H9 (cell line): ENCODE measurements at regions not wholly inside any gene's neighbourhood (a gene's known extent, or its start where the extent isn't known, plus 50 kb on each side); places are given as distances from the start of the nearest gene placed in this dataset.

Experiments used
- DNase-seq: peaks from one replicate; pipeline ENCODE4 v3.0.0-alpha.2; 2017
- H2AFZ ChIP-seq: one replicate; pipeline ENCODE4 v1.6.1; 2013; ENCODE audit warnings: mild to moderate bottlenecking, low read length, control low read depth, moderate library complexity
- H2AK5ac ChIP-seq: 2 replicates; pipeline ENCODE4 v1.6.1; 2013; ENCODE audit warnings: low read length, control low read depth, mixed read lengths; ENCODE audit not compliant: insufficient read length
- H2BK120ac ChIP-seq: one replicate; pipeline ENCODE4 v1.6.1; 2013; ENCODE audit warnings: low read depth, mild to moderate bottlenecking, low read length, control low read depth, inconsistent platforms; ENCODE audit not compliant: poor library complexity, severe bottlenecking
- H2BK12ac ChIP-seq: 2 replicates; pipeline ENCODE4 v1.6.1; 2013; ENCODE audit warnings: low read length, control low read depth, mixed read lengths, low read depth; ENCODE audit not compliant: insufficient read length
- H2BK15ac ChIP-seq: 2 replicates; pipeline ENCODE4 v1.6.1; 2013; ENCODE audit warnings: low read depth, low read length, control low read depth
- H2BK20ac ChIP-seq: one replicate; pipeline ENCODE4 v1.6.1; 2013; ENCODE audit warnings: low read depth, mild to moderate bottlenecking, low read length, control low read depth, inconsistent platforms; ENCODE audit not compliant: poor library complexity, severe bottlenecking
- H2BK5ac ChIP-seq: 2 replicates; pipeline ENCODE4 v1.6.1; 2013; ENCODE audit warnings: low read length, control low read depth, mixed read lengths; ENCODE audit not compliant: insufficient read length
- H3K14ac ChIP-seq: 2 replicates; pipeline ENCODE4 v1.6.1; 2013; ENCODE audit warnings: low read length, control low read depth; ENCODE audit not compliant: insufficient read depth
- H3K18ac ChIP-seq: 2 replicates; pipeline ENCODE4 v1.6.1; 2013; ENCODE audit warnings: low read depth, mild to moderate bottlenecking, mixed read lengths, low read length, control low read depth; ENCODE audit not compliant: insufficient read length
- H3K23ac ChIP-seq: 2 replicates; pipeline ENCODE4 v1.6.1; 2013; ENCODE audit warnings: low read length, control low read depth, mixed read lengths, low read depth; ENCODE audit not compliant: insufficient read length
- H3K23me2 ChIP-seq: 2 replicates; pipeline ENCODE4 v1.6.1; 2013; ENCODE audit warnings: low read depth, mild to moderate bottlenecking, mixed read lengths, low read length, control low read depth; ENCODE audit not compliant: insufficient read length, poor library complexity, severe bottlenecking
- H3K27ac ChIP-seq: 2 replicates; pipeline ENCODE4 v1.5.1; 2013; ENCODE audit warnings: low read length, control low read depth, mixed read lengths, low read depth; ENCODE audit not compliant: insufficient read length
- H3K27me3 ChIP-seq: 2 replicates; pipeline ENCODE4 v1.6.1; 2013; ENCODE audit warnings: low read length, control low read depth, inconsistent platforms; ENCODE audit not compliant: insufficient read depth
- H3K4ac ChIP-seq: 2 replicates; pipeline ENCODE4 v1.6.1; 2013; ENCODE audit warnings: low read depth, mild to moderate bottlenecking, control low read depth, inconsistent platforms, low read length, moderate library complexity
- H3K4me1 ChIP-seq: 2 replicates; pipeline ENCODE4 v1.6.1; 2013; ENCODE audit warnings: low read length, control low read depth, inconsistent platforms; ENCODE audit not compliant: insufficient read depth
- H3K4me2 ChIP-seq: 2 replicates; pipeline ENCODE4 v1.6.1; 2013; ENCODE audit warnings: low read length, control low read depth, mixed read lengths; ENCODE audit not compliant: insufficient read length, insufficient read depth
- H3K56ac ChIP-seq: 2 replicates; pipeline ENCODE4 v1.6.1; 2013; ENCODE audit warnings: low read depth, mild to moderate bottlenecking, mixed read lengths, low read length, control low read depth; ENCODE audit not compliant: insufficient read length
- H3K79me1 ChIP-seq: 2 replicates; pipeline ENCODE4 v1.6.1; 2013; ENCODE audit warnings: low read depth, mild to moderate bottlenecking, moderate library complexity, low read length, control low read depth, inconsistent platforms; ENCODE audit not compliant: insufficient read depth, poor library complexity, severe bottlenecking
- H3K79me2 ChIP-seq: 2 replicates; pipeline ENCODE4 v1.6.1; 2013; ENCODE audit warnings: low read length, control low read depth, inconsistent platforms; ENCODE audit not compliant: insufficient read depth
- H3K9ac ChIP-seq: 2 replicates; pipeline ENCODE4 v1.6.1; 2013; ENCODE audit warnings: low read length, control low read depth, mixed read lengths; ENCODE audit not compliant: insufficient read length; ENCODE audit errors: extremely low read depth
- H3K9me3 ChIP-seq: one replicate; pipeline ENCODE4 v1.6.1; 2013; ENCODE audit warnings: low read depth, low read length, inconsistent platforms; ENCODE audit not compliant: control insufficient read depth
- H3T11ph ChIP-seq: one replicate; pipeline ENCODE4 v1.6.1; 2013; ENCODE audit warnings: mild to moderate bottlenecking, low read length, control low read depth, inconsistent platforms
- H4K20me1 ChIP-seq: one replicate; pipeline ENCODE4 v1.6.1; 2013; ENCODE audit not compliant: control insufficient read depth, insufficient read length, insufficient read depth
- H4K5ac ChIP-seq: 2 replicates; pipeline ENCODE4 v1.6.1; 2013; ENCODE audit warnings: low read depth, mild to moderate bottlenecking, mixed read lengths, low read length, control low read depth; ENCODE audit not compliant: insufficient read length
- H4K8ac ChIP-seq: replicated peaks from 2 replicates; pipeline ENCODE4 v1.6.1; 2013; ENCODE audit warnings: low read length, control low read depth, mixed read lengths, low read depth; ENCODE audit not compliant: insufficient read length
- H4K91ac ChIP-seq: 2 replicates; pipeline ENCODE4 v1.6.1; 2013; ENCODE audit warnings: low read depth, mild to moderate bottlenecking, moderate library complexity, mixed read lengths, low read length, control low read depth; ENCODE audit not compliant: insufficient read length
- H3K27ac Mint-ChIP-seq, 3 experiments: 2 replicates in 2 of 3; 3 replicates in 1 of 3; pipeline ENCODE4 v1.8.0; 2020 to 2021; ENCODE audit warnings: mixed read lengths in 3 of 3, mild to moderate bottlenecking in 1 of 3, moderate library complexity in 1 of 3
- H3K27me3 Mint-ChIP-seq: 2 replicates; pipeline ENCODE4 v1.8.0; 2021; ENCODE audit warnings: low read depth, mild to moderate bottlenecking, moderate library complexity, mixed read lengths
- H3K36me3 Mint-ChIP-seq, 3 experiments: 2 replicates in 2 of 3; 3 replicates in 1 of 3; pipeline ENCODE4 v1.8.0; 2020 to 2021; ENCODE audit warnings: low read depth in 3 of 3, mixed read lengths in 3 of 3; ENCODE audit not compliant: insufficient read depth in 1 of 3
- H3K4me1 Mint-ChIP-seq, 2 experiments: 2 replicates each; pipeline ENCODE4 v1.8.0; 2020; ENCODE audit warnings: mixed read lengths in 2 of 2
- H3K4me3 Mint-ChIP-seq, 2 experiments: 2 replicates in 1 of 2; 3 replicates in 1 of 2; pipeline ENCODE4 v1.8.0; 2020 to 2021; ENCODE audit warnings: mild to moderate bottlenecking in 2 of 2, mixed read lengths in 2 of 2, moderate library complexity in 1 of 2
- H3K9me3 Mint-ChIP-seq, 2 experiments: 2 replicates in 1 of 2; 3 replicates in 1 of 2; pipeline ENCODE4 v1.8.0; 2020; ENCODE audit warnings: mild to moderate bottlenecking in 2 of 2, mixed read lengths in 2 of 2, moderate library complexity in 1 of 2
- WGBS: extraction: QIAGEN DNeasy Blood & Tissue Kit; methylation state at CpG from one replicate; pipeline ENCODE4 v1.1.7; 2013; ENCODE audit warnings: missing lambda C conversion rate, low lambda C conversion rate, mixed read lengths; ENCODE audit not compliant: insufficient read length; ENCODE audit errors: extremely low coverage; 5-methylcytosine and 5-hydroxymethylcytosine counted together
- TF ChIP-seq, protein P1 (sequence below): fragments of 200-600 bp; sonication (generic); conservative IDR thresholded peaks from 3 replicates; pipeline ENCODE4 v1.8.0; 2021; ENCODE audit warnings: antibody characterized with exemption, mild to moderate bottlenecking

DNA sequence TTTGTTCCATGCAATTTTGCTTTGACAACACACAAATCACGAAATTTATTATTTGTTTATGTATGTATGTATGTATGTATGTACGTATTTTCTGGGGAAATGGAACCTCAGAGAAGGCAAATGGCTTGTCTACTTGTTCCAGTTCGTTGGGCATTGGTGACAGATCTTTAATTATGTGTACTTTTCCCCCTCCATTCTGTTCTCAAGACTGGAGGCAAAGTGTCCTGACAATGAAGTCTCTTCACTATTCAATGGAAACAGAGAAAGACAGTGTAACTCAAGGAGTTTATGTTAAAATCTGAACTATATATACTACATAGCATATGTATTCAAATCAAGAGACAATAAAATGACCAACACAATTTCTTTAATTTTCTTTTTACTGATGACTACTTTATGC is 245.7 kb upstream of the PTBP2 start:
- TF ChIP-seq, protein P1, sequence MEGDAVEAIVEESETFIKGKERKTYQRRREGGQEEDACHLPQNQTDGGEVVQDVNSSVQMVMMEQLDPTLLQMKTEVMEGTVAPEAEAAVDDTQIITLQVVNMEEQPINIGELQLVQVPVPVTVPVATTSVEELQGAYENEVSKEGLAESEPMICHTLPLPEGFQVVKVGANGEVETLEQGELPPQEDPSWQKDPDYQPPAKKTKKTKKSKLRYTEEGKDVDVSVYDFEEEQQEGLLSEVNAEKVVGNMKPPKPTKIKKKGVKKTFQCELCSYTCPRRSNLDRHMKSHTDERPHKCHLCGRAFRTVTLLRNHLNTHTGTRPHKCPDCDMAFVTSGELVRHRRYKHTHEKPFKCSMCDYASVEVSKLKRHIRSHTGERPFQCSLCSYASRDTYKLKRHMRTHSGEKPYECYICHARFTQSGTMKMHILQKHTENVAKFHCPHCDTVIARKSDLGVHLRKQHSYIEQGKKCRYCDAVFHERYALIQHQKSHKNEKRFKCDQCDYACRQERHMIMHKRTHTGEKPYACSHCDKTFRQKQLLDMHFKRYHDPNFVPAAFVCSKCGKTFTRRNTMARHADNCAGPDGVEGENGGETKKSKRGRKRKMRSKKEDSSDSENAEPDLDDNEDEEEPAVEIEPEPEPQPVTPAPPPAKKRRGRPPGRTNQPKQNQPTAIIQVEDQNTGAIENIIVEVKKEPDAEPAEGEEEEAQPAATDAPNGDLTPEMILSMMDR: no peak
- H3K9ac ChIP-seq: no peak overlapping the region
- Mint-ChIP-seq H3K27ac (no peak overlapping the region; a peak in 1 of 7 replicates), H3K27me3 (peaks cover 97% of the 10 kb centered on the region), H3K4me3 (no peak overlapping the region), H3K36me3 (peaks cover 3 to 17% (median 6%) of the 10 kb centered on the region in 3 experiments; a peak in 6 of 7 replicates), H3K4me1 (peaks cover 33 to 34% of the 10 kb centered on the region in 2 experiments), H3K9me3 (peaks cover 7 to 18% of the 10 kb centered on the region in 2 experiments)
- H3K23me2 ChIP-seq: no peaks in the 10 kb centered on the region
- H2AFZ ChIP-seq: no peak overlapping the region
- no CpG with 5 or more reads among the region's 3 CpGs for WGBS
- H3K4ac ChIP-seq: no peak overlapping the region
- no peak overlapping the region for H3K14ac ChIP-seq
- H3K4me2 ChIP-seq: no peak overlapping the region
- H3K27me3 ChIP-seq: peaks cover 61% of the 10 kb centered on the region
- no peaks in the 10 kb centered on the region for H3K79me2 ChIP-seq
- H3T11ph ChIP-seq: no peak overlapping the region
- no peak overlapping the region for H4K5ac ChIP-seq
- H3K27ac ChIP-seq: no peak overlapping the region
- no peak overlapping the region for H3K56ac ChIP-seq
- no peak overlapping the region for H3K18ac ChIP-seq
- no peak overlapping the region for H2BK5ac ChIP-seq
- no peaks in the 10 kb centered on the region for H3K9me3 ChIP-seq
- H4K91ac ChIP-seq: no peak overlapping the region
- 0 out of 2 replicates have a peak, but pooled peaks cover 2% of the 10 kb centered on the region for H3K4me1 ChIP-seq
- no peak overlapping the region for H2BK15ac ChIP-seq
- H2AK5ac ChIP-seq: no peak overlapping the region
- H3K79me1 ChIP-seq: no peaks in the 10 kb centered on the region
- no peak overlapping the region for H2BK20ac ChIP-seq
- H3K23ac ChIP-seq: no peak overlapping the region
- no peaks in the 10 kb centered on the region for H4K20me1 ChIP-seq
- no peak overlapping the region for H2BK12ac ChIP-seq
- DNase-seq: no peak
- no peak overlapping the region for H2BK120ac ChIP-seq
- H4K8ac ChIP-seq: no peak overlapping the region
